Thymus (tissue), 11 donors: ENCODE measurements at regions not wholly inside any gene's neighbourhood (a gene's known extent, or its start where the extent isn't known, plus 50 kb on each side); places are given as distances from the start of the nearest gene placed in this dataset.
A peak's percentile ranks its signal among the peaks of the same experiment; 100 is the strongest.

Experiments used
- DNase-seq, 9 donors: peaks; one replicate each; pipeline ENCODE4 v3.0.0-alpha.2; 2013; ENCODE audit warnings: low spot score in 9 of 9, low read depth in 6 of 9, missing footprints in 1 of 9
- H3K27ac ChIP-seq, 2 donors: one replicate each; pipeline ENCODE4 v1.5.1; 2013; ENCODE audit warnings: control low read depth in 1 of 2, low read depth in 1 of 2, low read length in 1 of 2, mild to moderate bottlenecking in 1 of 2, moderate library complexity in 1 of 2
- H3K27me3 ChIP-seq, 2 donors: one replicate each; pipeline ENCODE4 v1.5.1; 2013; ENCODE audit warnings: low read length in 1 of 2; ENCODE audit not compliant: control insufficient read depth in 2 of 2, insufficient read depth in 1 of 2
- H3K36me3 ChIP-seq, 2 donors: one replicate each; pipeline ENCODE4 v1.5.1; 2013; ENCODE audit warnings: low read length in 1 of 2, mild to moderate bottlenecking in 1 of 2, moderate library complexity in 1 of 2; ENCODE audit not compliant: control insufficient read depth in 2 of 2, insufficient read depth in 2 of 2
- H3K4me1 ChIP-seq, 2 donors: one replicate each; pipeline ENCODE4 v1.5.1; 2013; ENCODE audit warnings: low read length in 2 of 2; ENCODE audit not compliant: control insufficient read depth in 2 of 2, insufficient read depth in 2 of 2
- H3K4me3 ChIP-seq, 2 donors: one replicate each; pipeline ENCODE4 v1.5.1; 2013; ENCODE audit warnings: low read length in 2 of 2, control low read depth in 1 of 2, mild to moderate bottlenecking in 1 of 2
- H3K9me3 ChIP-seq, 2 donors: one replicate each; pipeline ENCODE4 v1.5.1; 2013; ENCODE audit warnings: low read length in 1 of 2, mild to moderate bottlenecking in 1 of 2; ENCODE audit not compliant: control insufficient read depth in 2 of 2, insufficient read depth in 1 of 2
- WGBS: extraction: QIAGEN DNeasy Blood & Tissue Kit; methylation state at CpG from one replicate; pipeline ENCODE4 v1.1.7; 2013; 5-methylcytosine and 5-hydroxymethylcytosine counted together
- donor health status: healthy.

DNA sequence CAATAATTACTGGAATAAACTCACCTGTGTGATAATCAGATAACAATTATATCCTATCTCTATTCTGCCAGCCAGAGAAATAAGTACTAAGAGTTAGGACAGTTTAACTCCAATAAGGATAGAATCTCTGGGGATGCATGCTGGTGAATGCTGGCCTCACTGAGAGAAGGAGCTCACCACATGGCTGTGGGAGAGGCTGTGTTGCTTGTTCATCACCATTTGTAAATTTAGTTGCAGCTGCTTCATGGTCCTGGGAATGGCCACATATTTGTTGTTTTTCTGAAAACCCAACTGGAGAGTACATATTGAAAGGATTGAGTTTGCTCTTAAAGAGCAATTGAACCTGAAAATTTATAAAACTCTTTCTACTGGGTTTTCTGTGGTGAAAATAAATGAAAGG, 207.3 kb downstream of the NECTIN3 start:
- no peaks in the 10 kb centered on the region for H3K36me3 ChIP-seq
- DNase-seq: no peak
- H3K27me3 ChIP-seq: no peaks in the 10 kb centered on the region
- no peaks in the 10 kb centered on the region for H3K9me3 ChIP-seq
- peaks cover 0 to 28% of the 10 kb centered on the region in 2 donors for H3K4me1 ChIP-seq
- H3K4me3 ChIP-seq: no peak overlapping the region
- H3K27ac ChIP-seq: no peak overlapping the region

DNA sequence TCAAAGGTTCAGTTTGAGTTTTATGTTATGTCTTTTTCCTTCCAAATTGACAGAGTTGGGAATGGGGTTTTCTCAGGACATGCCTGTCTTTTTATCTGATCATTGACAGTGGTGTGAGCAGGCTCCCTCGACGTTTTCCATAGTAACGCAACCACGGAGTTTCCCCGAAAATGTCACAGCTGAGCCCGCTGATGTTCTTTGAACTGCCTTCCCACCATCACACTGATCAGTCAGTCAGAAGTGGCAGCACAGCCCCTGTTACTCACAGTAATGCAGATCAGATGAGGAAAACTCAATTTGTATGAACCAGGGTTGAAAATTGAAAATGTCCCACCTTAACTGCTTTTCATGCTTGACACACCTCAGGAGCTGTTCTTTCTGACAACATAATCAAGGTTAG, 210.4 kb downstream of the NECTIN3 start:
- H3K27ac ChIP-seq: peak overlapping the region in 1 of 2 donors; percentile 20
- H3K4me3 ChIP-seq: no peak overlapping the region
- no peaks in the 10 kb centered on the region for H3K27me3 ChIP-seq
- 19% methylated on average over 6 of the region's 6 CpGs for WGBS
- no peaks in the 10 kb centered on the region for H3K36me3 ChIP-seq
- peaks cover 9 to 40% of the 10 kb centered on the region in 2 donors for H3K4me1 ChIP-seq
- peak in 2 of 9 donors; percentile 36 to 48 for DNase-seq
- no peaks in the 10 kb centered on the region for H3K9me3 ChIP-seq

DNA sequence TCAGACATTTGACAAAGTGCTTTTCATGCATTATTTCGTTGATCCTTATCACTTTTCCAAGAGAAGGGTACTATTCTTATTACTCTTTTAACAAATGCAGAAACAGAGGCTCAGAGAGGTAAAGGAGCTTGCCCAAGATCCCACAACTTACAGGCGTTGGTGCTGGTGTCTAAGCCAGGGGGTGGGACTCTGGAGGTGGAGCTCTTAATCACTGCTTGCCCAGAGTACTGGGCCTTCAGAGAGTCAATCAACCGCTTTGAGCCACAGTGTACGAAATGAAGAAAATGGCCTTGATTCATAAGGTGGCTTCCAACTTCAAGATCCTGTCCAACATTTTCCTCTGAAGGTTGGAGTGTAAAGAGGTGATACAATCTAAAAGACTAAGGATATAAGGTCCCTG, 211.5 kb downstream of the NECTIN3 start:
- H3K27me3 ChIP-seq: no peaks in the 10 kb centered on the region
- no peak for DNase-seq
- H3K4me3 ChIP-seq: peak overlapping the region in 1 of 2 donors; percentile 19
- no peaks in the 10 kb centered on the region for H3K9me3 ChIP-seq
- H3K36me3 ChIP-seq: no peaks in the 10 kb centered on the region
- H3K4me1 ChIP-seq: peaks cover 9 to 35% of the 10 kb centered on the region in 2 donors
- 87% methylated on average over 4 of the region's 4 CpGs for WGBS
- H3K27ac ChIP-seq: no peak overlapping the region

DNA sequence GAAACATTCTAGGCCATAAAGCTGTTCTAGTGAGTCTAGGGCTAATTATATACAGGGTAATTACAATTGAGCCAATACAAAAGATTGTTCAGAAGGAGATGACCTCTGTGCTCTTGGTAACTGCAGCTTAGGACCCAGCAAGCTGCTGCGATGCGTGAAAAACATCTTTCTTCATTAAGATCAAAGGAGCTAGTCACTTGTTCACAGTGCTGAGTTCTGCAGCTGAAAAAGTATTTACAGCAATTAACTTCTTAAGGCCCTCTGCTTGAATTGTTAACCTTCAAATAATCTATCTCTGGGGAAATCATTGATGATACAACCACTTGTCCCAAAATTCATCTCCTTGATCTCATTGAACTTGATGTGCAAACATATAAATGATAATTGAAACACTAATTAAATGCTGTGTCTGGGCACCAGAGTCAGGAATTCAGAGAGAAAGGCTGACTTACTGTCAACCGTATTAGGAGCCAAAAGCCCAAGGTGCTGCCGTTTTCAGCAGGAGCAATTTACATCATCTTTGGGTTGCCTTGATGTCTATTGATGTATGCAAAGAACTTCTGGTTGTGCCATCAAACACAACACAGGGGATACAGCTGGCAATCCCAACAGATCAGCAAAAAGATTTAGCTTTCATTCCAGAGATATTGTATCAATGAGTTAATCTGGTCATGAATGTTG, 213.0 kb downstream of the NECTIN3 start:
- DNase-seq: peak in 3 of 9 donors; percentile 30 to 63 (median 37)
- no peak overlapping the region for H3K4me3 ChIP-seq
- no peaks in the 10 kb centered on the region for H3K36me3 ChIP-seq
- H3K27me3 ChIP-seq: no peaks in the 10 kb centered on the region
- peaks cover 9 to 35% of the 10 kb centered on the region in 2 donors for H3K4me1 ChIP-seq
- 12% methylated on average over 4 of the region's 4 CpGs for WGBS
- H3K9me3 ChIP-seq: no peaks in the 10 kb centered on the region
- H3K27ac ChIP-seq: peak overlapping the region in 1 of 2 donors; percentile 61

DNA sequence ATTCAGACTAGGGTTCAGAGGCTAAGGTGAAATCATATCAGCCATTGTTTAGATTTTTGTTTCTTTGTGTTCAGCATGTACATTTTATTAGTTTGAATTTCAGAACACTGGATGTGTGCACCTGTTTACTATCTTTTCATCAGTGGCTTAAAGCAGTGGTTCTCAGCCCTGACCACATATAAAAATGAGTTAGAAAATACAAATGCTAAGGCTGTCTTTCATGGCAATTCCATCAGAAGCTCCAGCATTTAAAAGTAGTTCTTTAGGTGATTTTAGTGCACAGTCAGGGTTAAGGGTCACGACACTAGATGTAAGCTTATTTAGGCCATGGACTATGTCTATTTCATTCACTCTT, 213.5 kb downstream of the NECTIN3 start:
- peaks cover 9 to 35% of the 10 kb centered on the region in 2 donors for H3K4me1 ChIP-seq
- 12% methylated on average over 1 of the region's 1 CpG for WGBS
- H3K4me3 ChIP-seq: no peak overlapping the region
- no peaks in the 10 kb centered on the region for H3K9me3 ChIP-seq
- H3K27ac ChIP-seq: peak overlapping the region in 1 of 2 donors; percentile 61
- H3K27me3 ChIP-seq: no peaks in the 10 kb centered on the region
- H3K36me3 ChIP-seq: no peaks in the 10 kb centered on the region
- DNase-seq: peak in 1 of 9 donors; percentile 56

DNA sequence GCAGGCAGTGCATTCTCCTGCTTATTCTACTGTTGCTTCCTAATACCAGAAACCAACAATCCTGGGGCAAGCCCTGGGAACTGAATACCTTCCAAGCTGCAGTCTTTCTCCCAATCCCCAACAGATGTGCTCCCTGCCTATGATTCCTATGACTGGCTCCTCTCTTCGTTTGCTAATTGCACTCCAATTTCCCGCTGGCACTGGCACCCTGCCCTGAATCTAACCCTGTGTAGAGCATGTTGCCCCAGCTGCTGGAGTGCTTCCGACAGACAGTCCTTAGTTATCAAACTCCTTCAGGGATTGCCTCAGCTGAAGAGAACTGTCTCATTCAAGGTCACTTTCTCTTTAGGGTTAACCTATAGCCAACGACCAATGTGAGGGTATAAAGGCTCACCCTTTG, 214.1 kb downstream of the NECTIN3 start:
- Histone ChIP-seq H3K9me3 (no peaks in the 10 kb centered on the region), H3K27me3 (no peaks in the 10 kb centered on the region), H3K4me3 (no peak overlapping the region), H3K4me1 (peaks cover 9 to 35% of the 10 kb centered on the region in 2 donors), H3K36me3 (no peaks in the 10 kb centered on the region), H3K27ac (peak overlapping the region in 1 of 2 donors; percentile 61)
- WGBS: 87% methylated on average over 4 of the region's 4 CpGs
- no peak for DNase-seq

DNA sequence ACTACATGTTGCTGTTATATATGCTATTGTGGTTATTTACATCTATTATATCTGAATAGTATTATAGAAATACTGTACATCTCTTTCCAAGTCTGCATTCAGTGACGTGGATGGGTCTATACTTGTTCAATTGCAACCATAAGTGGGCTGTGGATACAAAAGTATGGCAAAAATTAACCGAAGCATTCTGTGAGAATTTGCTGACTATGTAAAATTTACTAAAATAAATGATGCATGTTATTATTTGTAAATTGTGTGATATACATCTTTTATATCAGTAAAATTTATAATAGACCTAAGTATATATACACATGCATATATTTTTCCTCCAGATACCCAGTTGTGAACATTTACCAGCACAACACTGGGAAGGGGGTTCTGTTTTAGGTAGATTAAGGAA, 215.1 kb downstream of the NECTIN3 start:
- WGBS: 96% methylated on average over 2 of the region's 2 CpGs
- Histone ChIP-seq H3K36me3 (no peaks in the 10 kb centered on the region), H3K4me1 (peaks cover 9 to 33% of the 10 kb centered on the region in 2 donors), H3K27me3 (no peaks in the 10 kb centered on the region), H3K27ac (no peak overlapping the region), H3K4me3 (no peak overlapping the region), H3K9me3 (no peaks in the 10 kb centered on the region)
- DNase-seq: no peak

DNA sequence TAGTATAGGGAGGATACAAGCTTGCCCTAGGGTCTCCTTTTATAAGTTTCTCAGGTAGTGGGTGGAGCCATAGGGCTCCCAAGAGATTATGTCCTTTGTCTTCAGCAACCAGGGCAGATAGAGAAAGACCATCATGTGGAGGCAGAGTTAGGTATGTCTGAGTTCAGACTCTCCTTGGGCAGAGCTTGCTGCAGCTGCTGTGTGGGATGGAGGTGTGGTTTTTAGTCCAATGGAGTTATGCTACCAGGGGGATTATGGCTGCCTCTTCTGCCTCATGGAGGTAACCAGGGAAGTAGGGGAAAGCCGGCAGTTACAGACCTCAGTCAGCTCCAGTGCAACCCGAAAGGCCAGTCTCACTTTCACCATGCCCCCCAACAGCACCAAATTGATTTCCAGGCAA, 220.5 kb downstream of the NECTIN3 start:
- Histone ChIP-seq H3K27ac (no peak overlapping the region), H3K4me3 (no peak overlapping the region), H3K9me3 (no peaks in the 10 kb centered on the region), H3K4me1 (peaks cover 0 to 15% of the 10 kb centered on the region in 2 donors), H3K36me3 (no peaks in the 10 kb centered on the region), H3K27me3 (no peaks in the 10 kb centered on the region)
- no peak for DNase-seq
- WGBS: 98% methylated on average over 2 of the region's 2 CpGs

DNA sequence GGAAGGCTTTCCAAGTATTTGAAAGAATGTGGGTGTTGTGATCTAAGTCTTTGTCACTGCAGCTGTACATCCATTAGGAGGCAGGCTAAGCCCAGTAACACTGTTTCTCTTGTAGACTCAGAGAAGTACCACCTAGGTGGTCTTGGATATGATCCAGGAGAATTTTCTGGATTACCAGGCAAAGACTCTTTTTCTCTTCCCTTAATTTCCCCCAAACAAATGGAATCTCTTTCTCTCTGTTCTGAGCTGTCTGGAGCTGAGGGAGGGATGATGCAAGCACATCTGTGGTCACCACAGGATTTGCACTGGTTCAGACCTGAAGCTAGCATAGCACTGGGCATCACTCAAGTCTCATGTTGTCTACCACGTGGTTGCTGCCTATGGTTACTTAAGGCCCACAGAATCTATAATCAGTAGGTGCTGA, 227.6 kb downstream of the NECTIN3 start:
- Histone ChIP-seq H3K27me3 (no peaks in the 10 kb centered on the region), H3K36me3 (no peaks in the 10 kb centered on the region), H3K4me1 (peaks cover 0 to 26% of the 10 kb centered on the region in 2 donors), H3K27ac (no peak overlapping the region), H3K4me3 (no peak overlapping the region), H3K9me3 (no peaks in the 10 kb centered on the region)
- WGBS: 78% methylated on average over 1 of the region's 1 CpG
- DNase-seq: no peak
